DOHH2 (cell line): ENCODE measurements at regions not wholly inside any gene's neighbourhood (a gene's known extent, or its start where the extent isn't known, plus 50 kb on each side); places are given as distances from the start of the nearest gene placed in this dataset.

Source experiments
- EZH2phosphoT487 ChIP-seq: fragments of 200-600 bp; sonication (generic); IDR thresholded peaks from 2 replicates; pipeline ENCODE4 v1.6.1; 2017; ENCODE audit warnings: borderline replicate concordance, mild to moderate bottlenecking, antibody characterized with exemption, low read length, moderate library complexity, mixed read lengths
- TF ChIP-seq, protein P1 (sequence below): fragments of 200-600 bp; sonication (generic); IDR thresholded peaks from one replicate; pipeline ENCODE4 v1.5.1; 2014; ENCODE audit warnings: antibody characterized with exemption, mild to moderate bottlenecking, low read depth, low read length; ENCODE audit not compliant: poor library complexity, severe bottlenecking

DNA sequence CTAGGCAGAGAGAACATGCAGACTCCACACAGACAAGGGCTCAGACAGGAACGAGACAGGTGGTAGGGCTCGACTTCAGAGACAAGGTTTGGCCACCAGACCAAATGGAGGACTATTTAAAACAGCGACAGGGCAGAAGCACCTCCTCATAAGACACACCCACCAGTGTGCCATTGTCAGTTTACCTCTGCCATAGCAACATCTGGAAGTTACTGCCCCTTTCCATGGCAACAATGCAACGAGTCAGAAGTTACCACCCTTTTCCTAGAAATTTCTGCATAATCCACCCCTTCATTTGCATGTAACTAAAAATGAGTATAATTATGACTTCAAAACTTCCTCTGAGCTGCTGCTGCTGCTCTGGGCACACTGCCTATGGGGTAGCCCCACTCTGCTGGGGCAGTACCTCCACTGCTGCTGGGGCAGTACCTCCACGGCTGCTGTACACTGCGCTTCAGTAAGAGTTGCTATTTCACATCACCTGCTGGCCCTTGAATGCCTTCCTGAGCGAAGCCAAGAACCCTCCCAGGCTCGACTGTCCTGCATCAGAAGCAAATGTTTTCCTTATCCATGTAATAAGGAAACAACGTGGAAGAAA lies 2222.3 kb upstream of the AGA start:
- TF ChIP-seq, protein P1, sequence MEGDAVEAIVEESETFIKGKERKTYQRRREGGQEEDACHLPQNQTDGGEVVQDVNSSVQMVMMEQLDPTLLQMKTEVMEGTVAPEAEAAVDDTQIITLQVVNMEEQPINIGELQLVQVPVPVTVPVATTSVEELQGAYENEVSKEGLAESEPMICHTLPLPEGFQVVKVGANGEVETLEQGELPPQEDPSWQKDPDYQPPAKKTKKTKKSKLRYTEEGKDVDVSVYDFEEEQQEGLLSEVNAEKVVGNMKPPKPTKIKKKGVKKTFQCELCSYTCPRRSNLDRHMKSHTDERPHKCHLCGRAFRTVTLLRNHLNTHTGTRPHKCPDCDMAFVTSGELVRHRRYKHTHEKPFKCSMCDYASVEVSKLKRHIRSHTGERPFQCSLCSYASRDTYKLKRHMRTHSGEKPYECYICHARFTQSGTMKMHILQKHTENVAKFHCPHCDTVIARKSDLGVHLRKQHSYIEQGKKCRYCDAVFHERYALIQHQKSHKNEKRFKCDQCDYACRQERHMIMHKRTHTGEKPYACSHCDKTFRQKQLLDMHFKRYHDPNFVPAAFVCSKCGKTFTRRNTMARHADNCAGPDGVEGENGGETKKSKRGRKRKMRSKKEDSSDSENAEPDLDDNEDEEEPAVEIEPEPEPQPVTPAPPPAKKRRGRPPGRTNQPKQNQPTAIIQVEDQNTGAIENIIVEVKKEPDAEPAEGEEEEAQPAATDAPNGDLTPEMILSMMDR, result no peak
- no peak for TF ChIP-seq EZH2phosphoT487
